ENCODE measurements at regions not wholly inside any gene's neighbourhood (a gene's known extent, or its start where the extent isn't known, plus 50 kb on each side); places are given as distances from the start of the nearest gene placed in this dataset.
A peak's percentile ranks its signal among the peaks of the same experiment; 100 is the strongest.

DNA sequence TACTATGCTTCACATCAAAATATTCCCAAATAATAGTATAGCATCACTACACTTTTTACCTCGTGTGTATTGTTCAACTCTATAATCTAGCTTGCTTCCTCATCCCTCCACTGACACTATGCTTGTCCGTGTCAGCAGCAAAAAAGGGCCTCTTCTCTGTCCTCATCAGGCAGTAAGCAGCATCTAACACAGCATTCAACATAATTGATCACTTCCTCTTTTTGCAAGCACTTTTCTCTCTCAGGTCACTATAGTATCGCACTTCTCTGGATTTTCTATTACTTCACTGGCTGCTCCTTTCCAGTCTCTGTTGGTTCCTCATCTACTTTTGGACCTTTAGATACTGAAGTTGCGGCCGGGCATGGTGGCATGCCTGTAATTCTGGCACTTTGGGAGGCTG, 64.9 kb upstream of the ZSWIM2 start:
- no peaks in the 10 kb centered on the region for H3K27me3 ChIP-seq (ENCODE audit: low read depth)
- no peak overlapping the region for H3K27ac ChIP-seq (replicated peaks)
- no peak for DNase-seq
- intact Hi-C loops (cut with micrococcal nuclease) = no loop called here
- TF ChIP-seq, protein P1, sequence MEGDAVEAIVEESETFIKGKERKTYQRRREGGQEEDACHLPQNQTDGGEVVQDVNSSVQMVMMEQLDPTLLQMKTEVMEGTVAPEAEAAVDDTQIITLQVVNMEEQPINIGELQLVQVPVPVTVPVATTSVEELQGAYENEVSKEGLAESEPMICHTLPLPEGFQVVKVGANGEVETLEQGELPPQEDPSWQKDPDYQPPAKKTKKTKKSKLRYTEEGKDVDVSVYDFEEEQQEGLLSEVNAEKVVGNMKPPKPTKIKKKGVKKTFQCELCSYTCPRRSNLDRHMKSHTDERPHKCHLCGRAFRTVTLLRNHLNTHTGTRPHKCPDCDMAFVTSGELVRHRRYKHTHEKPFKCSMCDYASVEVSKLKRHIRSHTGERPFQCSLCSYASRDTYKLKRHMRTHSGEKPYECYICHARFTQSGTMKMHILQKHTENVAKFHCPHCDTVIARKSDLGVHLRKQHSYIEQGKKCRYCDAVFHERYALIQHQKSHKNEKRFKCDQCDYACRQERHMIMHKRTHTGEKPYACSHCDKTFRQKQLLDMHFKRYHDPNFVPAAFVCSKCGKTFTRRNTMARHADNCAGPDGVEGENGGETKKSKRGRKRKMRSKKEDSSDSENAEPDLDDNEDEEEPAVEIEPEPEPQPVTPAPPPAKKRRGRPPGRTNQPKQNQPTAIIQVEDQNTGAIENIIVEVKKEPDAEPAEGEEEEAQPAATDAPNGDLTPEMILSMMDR (IDR thresholded peaks at IDR 0.05; ENCODE audit: borderline replicate concordance) = no peak
- no peak overlapping the region for H3K4me3 ChIP-seq
- no peaks in the 10 kb centered on the region for H3K36me3 ChIP-seq
- no peaks in the 10 kb centered on the region for H3K9me3 ChIP-seq (replicated peaks)
- H3K4me1 ChIP-seq = peaks cover 5% of the 10 kb centered on the region

DNA sequence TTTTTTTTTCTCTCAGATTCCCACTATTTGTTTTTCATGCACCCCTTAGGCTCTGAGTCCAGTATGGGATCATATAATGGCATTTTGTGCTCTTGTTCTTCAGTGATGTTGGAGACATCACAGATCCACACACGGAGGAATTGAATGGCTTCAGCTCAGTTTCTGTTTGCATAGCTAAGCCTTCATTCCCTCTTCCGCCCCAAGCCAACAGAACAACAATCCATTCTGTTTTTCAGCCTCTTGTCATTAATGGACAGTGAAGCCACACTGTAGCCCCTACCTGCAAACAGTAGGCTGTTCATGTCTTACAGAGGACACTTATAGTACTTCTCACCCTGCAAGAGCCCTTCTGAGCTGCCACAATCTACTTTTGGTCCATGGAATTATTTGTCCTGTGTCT, 64.0 kb upstream of the ZSWIM2 start:
- no peak for DNase-seq
- Histone ChIP-seq H3K4me3 (no peak overlapping the region), H3K27me3 (ENCODE audit: low read depth) (no peaks in the 10 kb centered on the region), H3K9me3 (replicated peaks) (no peaks in the 10 kb centered on the region), H3K27ac (replicated peaks) (no peak overlapping the region), H3K36me3 (no peaks in the 10 kb centered on the region), H3K4me1 (peaks cover 11% of the 10 kb centered on the region)
- intact Hi-C loops (cut with micrococcal nuclease) = no loop called here
- TF ChIP-seq, protein P1 (IDR thresholded peaks at IDR 0.05; ENCODE audit: borderline replicate concordance) = no peak

DNA sequence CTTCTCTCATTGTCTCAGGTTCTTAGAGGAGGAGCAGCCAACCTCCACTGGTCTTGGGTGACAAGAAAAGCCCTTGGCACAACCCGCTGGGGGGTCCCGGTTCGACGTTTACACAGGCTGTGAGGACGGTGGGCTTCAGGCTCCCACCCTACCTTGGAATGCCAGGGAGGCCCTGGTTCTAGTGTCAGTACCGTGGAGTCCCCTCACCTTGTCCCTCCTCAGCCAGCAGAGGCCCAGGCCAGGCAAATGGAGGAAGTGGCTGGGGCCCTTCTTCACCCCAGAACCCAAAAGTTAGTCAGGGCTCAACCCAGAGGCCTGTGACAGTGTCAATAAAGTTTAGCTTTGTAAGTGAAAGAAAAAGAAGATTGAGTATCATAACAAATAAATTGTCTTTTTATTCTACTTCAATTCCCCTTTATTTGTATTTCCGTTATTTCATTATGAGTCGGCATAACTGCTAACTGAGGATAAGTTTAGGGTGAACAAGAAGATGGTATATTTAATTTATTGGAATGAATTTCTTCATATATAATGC, 62.6 kb upstream of the ZSWIM2 start:
- no peak for DNase-seq

DNA sequence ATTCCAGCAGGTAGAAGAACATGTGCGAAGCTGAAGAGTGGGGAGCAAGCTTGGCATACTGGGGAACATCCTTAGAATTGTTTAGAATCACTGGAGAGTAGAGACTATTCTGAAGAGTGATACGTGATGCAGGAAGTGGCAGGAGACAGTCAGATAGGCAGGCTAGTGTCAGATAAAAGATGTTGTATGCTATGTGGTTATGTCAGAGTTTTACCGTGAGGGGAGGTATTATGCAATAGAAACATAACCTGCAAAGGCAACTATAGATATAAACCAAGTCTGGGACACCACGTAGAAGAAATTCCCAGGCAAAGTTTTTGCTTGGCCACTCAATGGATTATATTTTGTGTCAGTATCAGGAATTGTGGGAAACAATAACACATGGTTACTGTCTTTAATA, 62.0 kb upstream of the ZSWIM2 start:
- Histone ChIP-seq H3K27me3 (ENCODE audit: low read depth) (no peaks in the 10 kb centered on the region), H3K9me3 (replicated peaks) (no peaks in the 10 kb centered on the region), H3K4me1 (peaks cover 11% of the 10 kb centered on the region), H3K4me3 (no peak overlapping the region), H3K36me3 (no peaks in the 10 kb centered on the region), H3K27ac (replicated peaks) (no peak overlapping the region)
- TF ChIP-seq, protein P1 (IDR thresholded peaks at IDR 0.05; ENCODE audit: borderline replicate concordance) = no peak
- intact Hi-C loops (cut with micrococcal nuclease) = no loop called here
- no peak for DNase-seq

More for the DNA sequence above, 62.6 kb upstream of the ZSWIM2 start:
- TF ChIP-seq, protein P1 (IDR thresholded peaks at IDR 0.05; ENCODE audit: borderline replicate concordance) = no peak
- Histone ChIP-seq H3K9me3 (replicated peaks) (no peaks in the 10 kb centered on the region), H3K4me3 (no peak overlapping the region), H3K27me3 (ENCODE audit: low read depth) (no peaks in the 10 kb centered on the region), H3K36me3 (no peaks in the 10 kb centered on the region), H3K27ac (replicated peaks) (no peak overlapping the region), H3K4me1 (peaks cover 11% of the 10 kb centered on the region)
- intact Hi-C loops (cut with micrococcal nuclease) = no loop called here

DNA sequence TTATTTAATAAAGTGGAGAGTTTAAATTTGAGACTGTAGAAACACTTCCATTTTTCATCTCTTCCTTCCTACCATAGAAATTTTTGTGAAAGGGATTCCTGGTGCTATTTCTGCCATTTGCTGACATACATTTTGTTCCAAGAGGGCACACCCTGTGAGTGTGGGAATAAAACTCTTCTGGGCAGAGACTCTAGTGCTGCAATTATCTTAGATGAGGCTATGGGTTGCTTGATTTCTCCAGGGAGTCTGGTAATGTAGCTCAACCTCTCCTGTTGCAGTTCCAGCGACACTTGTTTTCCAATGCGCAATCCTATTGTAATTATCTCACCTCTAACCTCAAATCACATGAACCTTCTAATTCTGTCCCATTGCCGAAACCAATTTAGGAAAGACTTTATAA, 60.1 kb upstream of the ZSWIM2 start:
- Histone ChIP-seq H3K27ac (replicated peaks) (peak overlapping the region; percentile 36), H3K27me3 (ENCODE audit: low read depth) (no peaks in the 10 kb centered on the region), H3K36me3 (no peaks in the 10 kb centered on the region), H3K9me3 (replicated peaks) (no peaks in the 10 kb centered on the region), H3K4me1 (peaks cover 11% of the 10 kb centered on the region), H3K4me3 (no peak overlapping the region)
- TF ChIP-seq, protein P1 (IDR thresholded peaks at IDR 0.05; ENCODE audit: borderline replicate concordance) = no peak
- intact Hi-C loops (cut with micrococcal nuclease) = no loop called here
- no peak for DNase-seq

Measured in left ventricle myocardium inferior (tissue), 1 donor.